Activated CD4-positive, alpha-beta T cell treated with anti-CD3 and anti-CD28 coated beads, Interleukin-2, amount 50 U/mL, for 24 hours (primary cell): ENCODE measurements at regions not wholly inside any gene's neighbourhood (a gene's known extent, or its start where the extent isn't known, plus 50 kb on each side); places are given as distances from the start of the nearest gene placed in this dataset.
"Not testable (repeated sequence)": the region's sequence is repeated elsewhere in the genome, so short reads cannot be mapped to it uniquely, and the experiment has no call there.

Source experiments
- DNase-seq, 2 donors: peaks; one replicate each; pipeline ENCODE4 v3.0.0-alpha.2; 2020; ENCODE audit warnings: low read depth in 1 of 2, low spot score in 1 of 2

DNA sequence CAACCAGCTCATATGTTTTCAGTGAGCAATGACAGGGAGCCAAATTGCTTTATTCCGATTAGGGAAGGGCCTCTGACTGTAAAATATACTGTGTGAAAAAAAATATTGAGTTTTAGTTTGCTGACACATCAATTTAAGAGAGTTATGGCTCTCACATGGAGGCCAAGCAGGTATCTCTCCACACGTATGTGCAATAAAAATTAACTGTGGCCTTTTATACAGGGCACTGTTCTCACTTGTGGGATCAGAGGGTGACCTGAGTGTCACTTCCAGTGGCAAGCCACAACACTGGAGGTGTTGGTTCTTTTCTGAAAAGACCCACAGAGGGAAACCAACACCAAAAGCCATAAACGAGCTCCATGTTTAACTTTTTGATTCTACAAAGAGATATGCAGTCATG is 462.8 kb downstream of the MID1IP1 start:
- DNase-seq = no peak

- no peak for DNase-seq
These were observed 465.9 kb downstream of the MID1IP1 start for GRCh38 chrX:39267176-39267575.

GRCh38 chrX:39268207-39268606 is 466.9 kb downstream of the MID1IP1 start:
- DNase-seq = no peak

DNA sequence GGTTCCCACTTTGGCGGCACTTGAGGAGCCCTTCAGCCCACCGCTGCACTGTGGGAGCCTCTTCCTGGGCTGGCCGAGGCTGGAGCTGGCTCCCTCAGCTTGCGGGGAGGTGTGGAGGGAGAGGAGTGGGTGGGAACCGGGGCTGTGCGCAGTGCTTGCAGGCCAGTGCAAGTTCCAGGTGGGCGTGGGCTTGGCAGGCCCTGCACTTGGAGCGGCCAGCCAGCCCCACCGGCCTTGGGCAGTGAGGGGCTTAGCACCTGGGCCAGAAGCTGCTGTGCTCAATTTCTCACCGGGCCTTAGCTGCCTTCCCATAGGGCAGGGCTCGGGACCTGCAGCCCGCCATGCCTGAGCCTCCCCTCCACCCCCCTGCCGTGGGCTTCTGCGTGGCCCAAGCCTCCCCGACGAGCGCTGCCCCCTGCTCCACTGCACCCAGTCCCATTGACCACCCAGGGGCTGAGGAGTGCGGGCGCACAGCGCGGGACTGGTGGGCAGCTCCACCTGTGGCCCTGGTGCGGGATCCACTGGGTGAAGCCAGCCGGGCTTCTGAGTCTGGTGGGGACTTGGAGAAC is 474.3 kb downstream of the MID1IP1 start:
- DNase-seq = no peak

- not testable (repeated sequence) for DNase-seq
These were observed 476.6 kb downstream of the MID1IP1 start for GRCh38 chrX:39277685-39278390.

GRCh38 chrX:39283239-39283638 is 482.0 kb downstream of the MID1IP1 start:
- no peak for DNase-seq

DNA sequence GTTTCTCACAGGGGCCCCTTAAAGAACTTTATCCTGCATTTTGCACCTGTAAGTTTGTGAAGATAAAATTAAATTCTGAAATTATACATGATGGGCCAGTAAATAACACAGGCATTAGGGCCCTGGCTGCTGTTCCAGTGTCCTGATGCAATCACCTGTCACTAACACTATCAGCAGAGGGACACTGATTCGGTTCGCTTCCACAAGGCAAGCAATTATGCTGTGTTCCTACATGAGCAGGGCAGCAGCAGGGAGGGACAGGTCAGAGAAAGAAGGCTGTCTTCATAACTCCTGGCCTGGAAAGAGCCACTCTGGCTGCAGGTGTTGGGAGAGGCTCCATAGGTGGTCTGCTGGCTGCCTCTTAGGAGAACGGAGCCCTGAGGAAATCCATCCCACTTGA is 487.3 kb downstream of the MID1IP1 start:
- DNase-seq = no peak

GRCh38 chrX:39289827-39290226 is 488.6 kb downstream of the MID1IP1 start:
- DNase-seq = no peak

- DNase-seq = no peak
These were observed 491.9 kb downstream of the MID1IP1 start for GRCh38 chrX:39293203-39293602.

GRCh38 chrX:39296472-39296871 is 495.2 kb downstream of the MID1IP1 start:
- no peak for DNase-seq

GRCh38 chrX:39298821-39299220 is 497.6 kb downstream of the MID1IP1 start:
- no peak for DNase-seq

- DNase-seq = no peak
These were observed 498.4 kb downstream of the MID1IP1 start for GRCh38 chrX:39299615-39300014.

GRCh38 chrX:39301036-39301435 is 499.8 kb downstream of the MID1IP1 start:
- DNase-seq = no peak

- DNase-seq = no peak
These were observed 501.6 kb downstream of the MID1IP1 start for GRCh38 chrX:39302838-39303237.

GRCh38 chrX:39304746-39305145 is 503.5 kb downstream of the MID1IP1 start:
- DNase-seq = no peak

GRCh38 chrX:39307488-39307887 is 506.2 kb downstream of the MID1IP1 start:
- no peak for DNase-seq

GRCh38 chrX:39308126-39308525 is 506.9 kb downstream of the MID1IP1 start:
- no peak for DNase-seq

GRCh38 chrX:39309018-39309635 is 507.9 kb downstream of the MID1IP1 start:
- peak in 1 of 2 donors; percentile 65 for DNase-seq

GRCh38 chrX:39309721-39310152 is 508.5 kb downstream of the MID1IP1 start:
- DNase-seq = peak in 1 of 2 donors; percentile 54

GRCh38 chrX:39310891-39311290 is 509.6 kb downstream of the MID1IP1 start:
- DNase-seq = no peak

GRCh38 chrX:39311646-39312045 is 510.4 kb downstream of the MID1IP1 start:
- DNase-seq = no peak

DNA sequence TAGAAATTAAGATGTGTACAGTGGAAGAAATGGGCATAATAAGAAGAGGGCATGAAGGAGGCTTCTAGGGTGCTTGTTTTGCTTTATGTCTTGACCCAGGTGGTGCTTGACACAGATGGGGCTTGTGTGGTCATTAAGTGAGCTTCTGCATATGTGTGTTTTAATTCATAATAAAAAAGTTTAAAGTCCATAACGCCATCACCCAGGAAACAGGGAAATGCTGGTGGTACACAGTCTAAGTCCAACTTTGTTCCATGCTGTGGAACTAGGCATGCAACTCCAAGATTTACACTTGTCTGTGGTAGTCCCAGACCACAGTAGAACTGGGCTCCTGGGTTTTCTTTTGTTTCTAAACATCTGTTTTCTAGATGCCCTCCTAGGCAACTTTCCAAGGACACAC is 511.9 kb downstream of the MID1IP1 start:
- DNase-seq = no peak
